Osteocyte (in vitro differentiated cells): ENCODE measurements at regions not wholly inside any gene's neighbourhood (a gene's known extent, or its start where the extent isn't known, plus 50 kb on each side); places are given as distances from the start of the nearest gene placed in this dataset.

Experiments used
- DNase-seq: peaks from one replicate; pipeline ENCODE4 v3.0.0; 2021; ENCODE audit warnings: mixed read lengths; ENCODE audit not compliant: unreplicated experiment; ENCODE audit errors: extremely low spot score
- H3K27ac Mint-ChIP-seq: one replicate; pipeline ENCODE4 v1.8.0; 2021; ENCODE audit warnings: mild to moderate bottlenecking, mixed read lengths; ENCODE audit not compliant: unreplicated experiment
- H3K27me3 Mint-ChIP-seq: one replicate; pipeline ENCODE4 v1.8.0; 2021; ENCODE audit warnings: mixed read lengths; ENCODE audit not compliant: unreplicated experiment
- H3K36me3 Mint-ChIP-seq: one replicate; pipeline ENCODE4 v1.8.0; 2021; ENCODE audit warnings: mixed read lengths; ENCODE audit not compliant: unreplicated experiment
- H3K4me1 Mint-ChIP-seq: one replicate; pipeline ENCODE4 v1.8.0; 2021; ENCODE audit warnings: mixed read lengths; ENCODE audit not compliant: unreplicated experiment
- H3K4me3 Mint-ChIP-seq: one replicate; pipeline ENCODE4 v1.8.0; 2021; ENCODE audit warnings: mild to moderate bottlenecking, moderate library complexity, mixed read lengths; ENCODE audit not compliant: unreplicated experiment
- H3K9me3 Mint-ChIP-seq: one replicate; pipeline ENCODE4 v1.8.0; 2021; ENCODE audit warnings: mixed read lengths; ENCODE audit not compliant: unreplicated experiment
- CTCF ChIP-seq: fragments of 200-600 bp; sonication (generic); IDR thresholded peaks from 2 replicates; pipeline ENCODE4 v1.5.0; 2021; ENCODE audit warnings: antibody characterized with exemption, mild to moderate bottlenecking, moderate library complexity

GRCh38 chr15:53404930-53405493 is 354.5 kb downstream of the WDR72 start:
- no peak for DNase-seq
- Mint-ChIP-seq H3K9me3 (peaks cover 3% of the 10 kb centered on the region), H3K4me3 (no peak overlapping the region), H3K4me1 (no peaks in the 10 kb centered on the region), H3K36me3 (no peaks in the 10 kb centered on the region), H3K27me3 (peaks cover under 1% of the 10 kb centered on the region), H3K27ac (no peak overlapping the region)
- no peak for TF ChIP-seq CTCF

GRCh38 chr15:53401503-53401902 is 358.0 kb downstream of the WDR72 start:
- no peak overlapping the region for H3K4me3 Mint-ChIP-seq
- no peak overlapping the region for H3K27ac Mint-ChIP-seq
- no peaks in the 10 kb centered on the region for H3K9me3 Mint-ChIP-seq
- H3K27me3 Mint-ChIP-seq, result no peaks in the 10 kb centered on the region
- no peak for DNase-seq
- H3K4me1 Mint-ChIP-seq, result no peaks in the 10 kb centered on the region
- TF ChIP-seq CTCF, result no peak
- no peaks in the 10 kb centered on the region for H3K36me3 Mint-ChIP-seq

GRCh38 chr15:53400986-53401385 is 358.5 kb downstream of the WDR72 start:
- no peak overlapping the region for H3K4me3 Mint-ChIP-seq
- no peak for DNase-seq
- no peaks in the 10 kb centered on the region for H3K9me3 Mint-ChIP-seq
- no peak for TF ChIP-seq CTCF
- H3K27ac Mint-ChIP-seq, result no peak overlapping the region
- H3K4me1 Mint-ChIP-seq, result no peaks in the 10 kb centered on the region
- H3K36me3 Mint-ChIP-seq, result no peaks in the 10 kb centered on the region
- H3K27me3 Mint-ChIP-seq, result no peaks in the 10 kb centered on the region

- Mint-ChIP-seq H3K27me3 (no peaks in the 10 kb centered on the region), H3K36me3 (no peaks in the 10 kb centered on the region), H3K4me3 (no peak overlapping the region), H3K4me1 (no peaks in the 10 kb centered on the region), H3K9me3 (no peaks in the 10 kb centered on the region), H3K27ac (no peak overlapping the region)
- TF ChIP-seq CTCF, result no peak
- DNase-seq, result no peak
Observed at GRCh38 chr15:53397041-53397616, 362.3 kb downstream of the WDR72 start.

GRCh38 chr15:53395871-53396270 is 363.6 kb downstream of the WDR72 start:
- H3K4me3 Mint-ChIP-seq, result no peak overlapping the region
- no peak for DNase-seq

More at GRCh38 chr15:53395871-53396270, 363.6 kb downstream of the WDR72 start:
- Mint-ChIP-seq H3K4me1 (no peaks in the 10 kb centered on the region), H3K36me3 (no peaks in the 10 kb centered on the region), H3K27ac (no peak overlapping the region), H3K9me3 (no peaks in the 10 kb centered on the region), H3K27me3 (no peaks in the 10 kb centered on the region)
- TF ChIP-seq CTCF, result no peak
